Subcutaneous abdominal adipose tissue (tissue), 5 donors: ENCODE measurements at regions not wholly inside any gene's neighbourhood (a gene's known extent, or its start where the extent isn't known, plus 50 kb on each side); places are given as distances from the start of the nearest gene placed in this dataset.

Experiments used
- H3K27ac ChIP-seq: one replicate; pipeline ENCODE4 v1.7.0; 2013; ENCODE audit warnings: low read depth, mild to moderate bottlenecking, inconsistent platforms, low read length, moderate library complexity
- H3K27me3 ChIP-seq, 5 donors: one replicate each; pipeline ENCODE4 v1.7.0; 2013; ENCODE audit warnings: low read length in 5 of 5, inconsistent platforms in 1 of 5; ENCODE audit not compliant: control insufficient read depth in 5 of 5, insufficient read depth in 4 of 5
- H3K36me3 ChIP-seq, 5 donors: one replicate each; pipeline ENCODE4 v1.7.0; 2013; ENCODE audit warnings: low read length in 5 of 5; ENCODE audit not compliant: control insufficient read depth in 5 of 5, insufficient read depth in 5 of 5
- H3K4me1 ChIP-seq, 5 donors: one replicate each; pipeline ENCODE4 v1.7.0; 2013; ENCODE audit warnings: low read length in 5 of 5, mild to moderate bottlenecking in 3 of 5, moderate library complexity in 1 of 5; ENCODE audit not compliant: control insufficient read depth in 5 of 5, insufficient read depth in 5 of 5
- H3K4me3 ChIP-seq, 5 donors: one replicate each; pipeline ENCODE4 v1.7.0; 2013; ENCODE audit warnings: low read length in 5 of 5, low read depth in 1 of 5
- H3K9ac ChIP-seq, 5 donors: one replicate each; pipeline ENCODE4 v1.7.0; 2013; ENCODE audit warnings: low read length in 5 of 5, mild to moderate bottlenecking in 4 of 5, moderate library complexity in 3 of 5
- H3K9me3 ChIP-seq, 5 donors: one replicate each; pipeline ENCODE4 v1.7.0; 2013; ENCODE audit warnings: low read length in 5 of 5; ENCODE audit not compliant: control insufficient read depth in 5 of 5
- donor health status: healthy.
- donor health status: healthy.
- donor health status: healthy.
- donor health status: healthy.
- donor health status: healthy.

GRCh38 chr6:168873278-168874190 lies 380.1 kb downstream of the THBS2 start:
- Histone ChIP-seq H3K4me1 (peaks cover 0 to 8% (median 0%) of the 10 kb centered on the region in 5 donors), H3K9me3 (no peaks in the 10 kb centered on the region), H3K27ac (no peak overlapping the region), H3K9ac (no peak overlapping the region), H3K27me3 (peaks cover 5 to 27% (median 10%) of the 10 kb centered on the region in 5 donors), H3K36me3 (no peaks in the 10 kb centered on the region), H3K4me3 (no peak overlapping the region)

- Histone ChIP-seq H3K9ac (no peak overlapping the region), H3K4me1 (peaks cover 0 to 10% (median 0%) of the 10 kb centered on the region in 5 donors), H3K27ac (no peak overlapping the region), H3K36me3 (no peaks in the 10 kb centered on the region), H3K27me3 (peaks cover 2 to 21% (median 10%) of the 10 kb centered on the region in 5 donors), H3K4me3 (no peak overlapping the region), H3K9me3 (no peaks in the 10 kb centered on the region)
These were observed 381.9 kb downstream of the THBS2 start for GRCh38 chr6:168871642-168872315.

- no peak overlapping the region for H3K27ac ChIP-seq
- no peaks in the 10 kb centered on the region for H3K36me3 ChIP-seq
- no peak overlapping the region for H3K9ac ChIP-seq
- H3K9me3 ChIP-seq, result no peaks in the 10 kb centered on the region
- no peak overlapping the region for H3K4me3 ChIP-seq
- H3K4me1 ChIP-seq, result peaks cover 0 to 10% (median 0%) of the 10 kb centered on the region in 5 donors
- peaks cover 0 to 17% (median 10%) of the 10 kb centered on the region in 5 donors for H3K27me3 ChIP-seq
These were observed 382.7 kb downstream of the THBS2 start for GRCh38 chr6:168870982-168871381.

GRCh38 chr6:168867247-168868102 lies 386.2 kb downstream of the THBS2 start:
- no peaks in the 10 kb centered on the region for H3K36me3 ChIP-seq
- no peak overlapping the region for H3K27ac ChIP-seq
- no peak overlapping the region for H3K4me3 ChIP-seq
- peaks cover 0 to 8% (median 0%) of the 10 kb centered on the region in 5 donors for H3K4me1 ChIP-seq
- no peaks in the 10 kb centered on the region for H3K9me3 ChIP-seq
- peaks cover 0 to 10% (median 7%) of the 10 kb centered on the region in 5 donors for H3K27me3 ChIP-seq
- no peak overlapping the region for H3K9ac ChIP-seq

- H3K9ac ChIP-seq, result no peak overlapping the region
- no peak overlapping the region for H3K27ac ChIP-seq
- H3K4me1 ChIP-seq, result peaks cover 0 to 4% (median 0%) of the 10 kb centered on the region in 5 donors
- H3K27me3 ChIP-seq, result peaks cover 0 to 8% (median 5%) of the 10 kb centered on the region in 5 donors
- no peak overlapping the region for H3K4me3 ChIP-seq
- no peaks in the 10 kb centered on the region for H3K9me3 ChIP-seq
- H3K36me3 ChIP-seq, result no peaks in the 10 kb centered on the region
These were observed 387.1 kb downstream of the THBS2 start for GRCh38 chr6:168866534-168866933.

DNA sequence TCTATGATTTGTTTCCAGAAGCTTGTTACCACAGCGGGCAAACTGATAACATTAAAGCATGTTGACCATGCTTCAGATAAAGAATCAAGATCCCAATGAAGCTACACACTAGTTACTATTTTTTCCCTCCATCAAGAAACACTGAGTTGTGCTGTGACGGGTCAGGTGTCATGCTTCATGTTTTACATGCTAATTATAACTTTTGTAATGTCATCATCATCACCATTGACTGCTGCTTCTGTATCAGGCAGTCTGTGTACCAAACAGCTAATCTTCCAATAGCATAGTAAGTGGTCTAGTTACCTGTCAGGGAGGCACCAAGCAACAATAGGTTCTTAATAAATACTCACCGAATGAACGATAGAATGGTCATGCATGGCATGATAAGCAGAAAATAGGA lies 388.1 kb downstream of the THBS2 start:
- no peak overlapping the region for H3K27ac ChIP-seq
- no peaks in the 10 kb centered on the region for H3K36me3 ChIP-seq
- no peaks in the 10 kb centered on the region for H3K9me3 ChIP-seq
- peaks cover 0 to 2% (median 0%) of the 10 kb centered on the region in 5 donors for H3K27me3 ChIP-seq
- H3K4me1 ChIP-seq, result peaks cover 0 to 4% (median 0%) of the 10 kb centered on the region in 5 donors
- no peak overlapping the region for H3K4me3 ChIP-seq
- H3K9ac ChIP-seq, result no peak overlapping the region

- H3K9me3 ChIP-seq, result no peaks in the 10 kb centered on the region
- no peaks in the 10 kb centered on the region for H3K36me3 ChIP-seq
- H3K4me3 ChIP-seq, result no peak overlapping the region
- H3K9ac ChIP-seq, result no peak overlapping the region
- H3K27ac ChIP-seq, result no peak overlapping the region
- H3K4me1 ChIP-seq, result peaks cover 0 to 4% (median 0%) of the 10 kb centered on the region in 5 donors
- peaks cover 0 to 4% (median 0%) of the 10 kb centered on the region in 5 donors for H3K27me3 ChIP-seq
These were observed 388.8 kb downstream of the THBS2 start for GRCh38 chr6:168864541-168865460.

DNA sequence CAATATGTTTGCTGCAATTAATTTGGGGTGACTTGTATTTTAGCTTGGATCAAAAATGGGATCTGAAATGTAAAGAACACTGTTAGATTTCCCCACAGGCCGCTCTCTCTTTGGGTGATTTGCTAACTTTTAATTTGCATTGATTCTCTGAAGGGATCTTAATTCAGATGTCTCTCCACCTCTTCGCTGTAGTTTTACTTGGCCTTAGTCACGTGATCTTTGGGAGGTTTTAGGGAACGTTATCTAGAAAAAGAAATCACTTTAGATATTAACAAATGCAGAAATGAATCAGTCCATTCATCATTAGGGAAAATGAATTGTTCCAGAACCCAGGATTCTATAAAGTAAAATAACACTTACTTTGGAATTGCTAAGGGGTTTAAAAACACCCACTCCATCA lies 390.2 kb downstream of the THBS2 start:
- Histone ChIP-seq H3K27ac (no peak overlapping the region), H3K9ac (no peak overlapping the region), H3K4me1 (peaks cover 0 to 4% (median 0%) of the 10 kb centered on the region in 5 donors), H3K9me3 (no peaks in the 10 kb centered on the region), H3K36me3 (no peaks in the 10 kb centered on the region), H3K27me3 (peaks cover 0 to 4% (median 0%) of the 10 kb centered on the region in 5 donors), H3K4me3 (no peak overlapping the region)
